ENCODE measurements at regions not wholly inside any gene's neighbourhood (a gene's known extent, or its start where the extent isn't known, plus 50 kb on each side); places are given as distances from the start of the nearest gene placed in this dataset.

- no peak overlapping the region for H3K4me2 ChIP-seq (ENCODE audit: insufficient read depth, low read length)
- no peak overlapping the region for H2AFZ ChIP-seq (ENCODE audit: low read depth, low read length)
- no peak for DNase-seq
- no peaks in the 10 kb centered on the region for H3K4me1 ChIP-seq (ENCODE audit: insufficient read depth, low read length)
- ATAC-seq (ENCODE audit: insufficient read depth, low read depth), result no peak
- no peak overlapping the region for H3K27ac ChIP-seq (ENCODE audit: low read length)
- H3K36me3 ChIP-seq (ENCODE audit: insufficient read depth, low read length), result no peaks in the 10 kb centered on the region
- H3K4me3 ChIP-seq (ENCODE audit: low read depth in 1 of 2, low read length in 2 of 2), result no peak overlapping the region
- no peak overlapping the region for H3K9ac ChIP-seq (ENCODE audit: low read depth, low read length)
- no peaks in the 10 kb centered on the region for H4K20me1 ChIP-seq (ENCODE audit: insufficient read depth, low read length)
- TF ChIP-seq CTCF (IDR thresholded peaks at IDR 0.05; ENCODE audit: borderline replicate concordance, extremely low read depth, low read length, poor library complexity, severe bottlenecking) (peak; percentile 57), EZH2 (IDR thresholded peaks at IDR 0.05; ENCODE audit: borderline replicate concordance, low read depth, low read length, severe bottlenecking) (no peak)
- no peaks in the 10 kb centered on the region for H3K27me3 ChIP-seq (ENCODE audit: insufficient read depth, low read length, poor library complexity)
- H3K79me2 ChIP-seq (ENCODE audit: insufficient read depth, low read length), result no peaks in the 10 kb centered on the region
- no peaks in the 10 kb centered on the region for H3K9me3 ChIP-seq (ENCODE audit: insufficient read depth, low read length, severe bottlenecking)
These were observed 63.6 kb upstream of the SLC28A3 start for GRCh38 chr9:84404095-84404686.

GRCh38 chr9:84405667-84406066 lies 65.1 kb upstream of the SLC28A3 start:
- Histone ChIP-seq H3K36me3 (ENCODE audit: insufficient read depth, low read length) (no peaks in the 10 kb centered on the region), H4K20me1 (ENCODE audit: insufficient read depth, low read length) (no peaks in the 10 kb centered on the region), H3K27me3 (ENCODE audit: insufficient read depth, low read length, poor library complexity) (no peaks in the 10 kb centered on the region), H3K4me3 (ENCODE audit: low read depth in 1 of 2, low read length in 2 of 2) (no peak overlapping the region), H2AFZ (ENCODE audit: low read depth, low read length) (no peak overlapping the region), H3K4me1 (ENCODE audit: insufficient read depth, low read length) (no peaks in the 10 kb centered on the region), H3K4me2 (ENCODE audit: insufficient read depth, low read length) (no peak overlapping the region), H3K79me2 (ENCODE audit: insufficient read depth, low read length) (no peaks in the 10 kb centered on the region), H3K27ac (ENCODE audit: low read length) (no peak overlapping the region), H3K9ac (ENCODE audit: low read depth, low read length) (no peak overlapping the region), H3K9me3 (ENCODE audit: insufficient read depth, low read length, severe bottlenecking) (no peaks in the 10 kb centered on the region)
- DNase-seq, result no peak
- no peak for ATAC-seq (ENCODE audit: insufficient read depth, low read depth)
- no peak for TF ChIP-seq EZH2 (IDR thresholded peaks at IDR 0.05; ENCODE audit: borderline replicate concordance, low read depth, low read length, severe bottlenecking)
- no peak for TF ChIP-seq CTCF (IDR thresholded peaks at IDR 0.05; ENCODE audit: borderline replicate concordance, extremely low read depth, low read length, poor library complexity, severe bottlenecking)

GRCh38 chr9:84408416-84408815 lies 67.9 kb upstream of the SLC28A3 start:
- H3K79me2 ChIP-seq (ENCODE audit: insufficient read depth, low read length), result no peaks in the 10 kb centered on the region
- no peaks in the 10 kb centered on the region for H3K4me1 ChIP-seq (ENCODE audit: insufficient read depth, low read length)
- H3K9me3 ChIP-seq (ENCODE audit: insufficient read depth, low read length, severe bottlenecking), result no peaks in the 10 kb centered on the region
- H3K27ac ChIP-seq (ENCODE audit: low read length), result no peak overlapping the region
- H3K4me3 ChIP-seq (ENCODE audit: low read depth in 1 of 2, low read length in 2 of 2), result no peak overlapping the region
- H3K36me3 ChIP-seq (ENCODE audit: insufficient read depth, low read length), result no peaks in the 10 kb centered on the region
- DNase-seq (no peak), ATAC-seq (ENCODE audit: insufficient read depth, low read depth) (no peak)
- no peak overlapping the region for H3K4me2 ChIP-seq (ENCODE audit: insufficient read depth, low read length)
- no peaks in the 10 kb centered on the region for H3K27me3 ChIP-seq (ENCODE audit: insufficient read depth, low read length, poor library complexity)
- TF ChIP-seq CTCF (IDR thresholded peaks at IDR 0.05; ENCODE audit: borderline replicate concordance, extremely low read depth, low read length, poor library complexity, severe bottlenecking) (no peak), EZH2 (IDR thresholded peaks at IDR 0.05; ENCODE audit: borderline replicate concordance, low read depth, low read length, severe bottlenecking) (no peak)
- no peak overlapping the region for H3K9ac ChIP-seq (ENCODE audit: low read depth, low read length)
- no peak overlapping the region for H2AFZ ChIP-seq (ENCODE audit: low read depth, low read length)
- no peaks in the 10 kb centered on the region for H4K20me1 ChIP-seq (ENCODE audit: insufficient read depth, low read length)
